Thyroid gland (tissue), 4 donors: ENCODE measurements at regions not wholly inside any gene's neighbourhood (a gene's known extent, or its start where the extent isn't known, plus 50 kb on each side); places are given as distances from the start of the nearest gene placed in this dataset.

Experiments used
- CTCF ChIP-seq, 6 experiments: fragments of 200-600 bp in 3 of 6; fragments of 450-650 bp in 3 of 6; sonication (generic) in 3 of 6; IDR thresholded peaks; one replicate each; pipeline ENCODE4 v1.5.1; 2016 to 2019; ENCODE audit warnings: antibody characterized with exemption in 6 of 6, mild to moderate bottlenecking in 2 of 6, inconsistent platforms in 1 of 6, moderate library complexity in 1 of 6
- POLR2A ChIP-seq, 2 donors: fragments of 450-650 bp; IDR thresholded peaks; one replicate each; pipeline ENCODE4 v1.6.1; 2017; ENCODE audit warnings: antibody characterized with exemption in 2 of 2, mild to moderate bottlenecking in 2 of 2, moderate library complexity in 1 of 2

- TF ChIP-seq CTCF (IDR thresholded peaks at IDR 0.05) (no peak), POLR2A (IDR thresholded peaks at IDR 0.05) (no peak)
Measured at GRCh38 chr6:113308266-113308665, 548.9 kb upstream of the MARCKS start.
